CD4-positive, alpha-beta T cell treated with Interleukin-15 for 4 hours (primary cell): ENCODE measurements at regions not wholly inside any gene's neighbourhood (a gene's known extent, or its start where the extent isn't known, plus 50 kb on each side); places are given as distances from the start of the nearest gene placed in this dataset.

Experiments
- DNase-seq: peaks from one replicate; pipeline ENCODE4 v3.0.0-alpha.2; 2020; ENCODE audit warnings: low spot score

GRCh38 chr16:79833559-79833958 lies 233.0 kb upstream of the MAF start:
- DNase-seq: no peak

GRCh38 chr16:79826732-79827475 lies 226.4 kb upstream of the MAF start:
- no peak for DNase-seq

- DNase-seq: no peak
Observed at GRCh38 chr16:79825002-79825401, 224.5 kb upstream of the MAF start.

GRCh38 chr16:79823639-79824038 lies 223.1 kb upstream of the MAF start:
- no peak for DNase-seq

GRCh38 chr16:79821911-79822310 lies 221.4 kb upstream of the MAF start:
- no peak for DNase-seq

GRCh38 chr16:79816081-79816497 lies 215.6 kb upstream of the MAF start:
- DNase-seq: no peak

GRCh38 chr16:79815049-79815448 lies 214.5 kb upstream of the MAF start:
- no peak for DNase-seq

- no peak for DNase-seq
Observed at GRCh38 chr16:79814124-79814523, 213.6 kb upstream of the MAF start.

GRCh38 chr16:79811541-79811940 lies 211.0 kb upstream of the MAF start:
- DNase-seq: no peak

GRCh38 chr16:79810449-79811189 lies 210.1 kb upstream of the MAF start:
- DNase-seq: no peak

GRCh38 chr16:79809376-79809775 lies 208.8 kb upstream of the MAF start:
- no peak for DNase-seq

- DNase-seq: no peak
Observed at GRCh38 chr16:79808731-79809130, 208.2 kb upstream of the MAF start.

- DNase-seq: no peak
Observed at GRCh38 chr16:79806757-79807156, 206.2 kb upstream of the MAF start.

GRCh38 chr16:79805621-79806020 lies 205.1 kb upstream of the MAF start:
- no peak for DNase-seq

- no peak for DNase-seq
Observed at GRCh38 chr16:79801646-79802045, 201.1 kb upstream of the MAF start.

- DNase-seq: no peak
Observed at GRCh38 chr16:79800016-79800608, 199.6 kb upstream of the MAF start.

GRCh38 chr16:79798416-79799053 lies 198.0 kb upstream of the MAF start:
- DNase-seq: no peak

- DNase-seq: no peak
Observed at GRCh38 chr16:79797486-79797885, 196.9 kb upstream of the MAF start.

- DNase-seq: no peak
Observed at GRCh38 chr16:79795556-79795955, 195.0 kb upstream of the MAF start.

- no peak for DNase-seq
Observed at GRCh38 chr16:79794941-79795340, 194.4 kb upstream of the MAF start.

- no peak for DNase-seq
Observed at GRCh38 chr16:79792664-79793351, 192.3 kb upstream of the MAF start.

GRCh38 chr16:79792076-79792475 lies 191.5 kb upstream of the MAF start:
- no peak for DNase-seq
